ENCODE measurements at regions not wholly inside any gene's neighbourhood (a gene's known extent, or its start where the extent isn't known, plus 50 kb on each side); places are given as distances from the start of the nearest gene placed in this dataset.

DNA sequence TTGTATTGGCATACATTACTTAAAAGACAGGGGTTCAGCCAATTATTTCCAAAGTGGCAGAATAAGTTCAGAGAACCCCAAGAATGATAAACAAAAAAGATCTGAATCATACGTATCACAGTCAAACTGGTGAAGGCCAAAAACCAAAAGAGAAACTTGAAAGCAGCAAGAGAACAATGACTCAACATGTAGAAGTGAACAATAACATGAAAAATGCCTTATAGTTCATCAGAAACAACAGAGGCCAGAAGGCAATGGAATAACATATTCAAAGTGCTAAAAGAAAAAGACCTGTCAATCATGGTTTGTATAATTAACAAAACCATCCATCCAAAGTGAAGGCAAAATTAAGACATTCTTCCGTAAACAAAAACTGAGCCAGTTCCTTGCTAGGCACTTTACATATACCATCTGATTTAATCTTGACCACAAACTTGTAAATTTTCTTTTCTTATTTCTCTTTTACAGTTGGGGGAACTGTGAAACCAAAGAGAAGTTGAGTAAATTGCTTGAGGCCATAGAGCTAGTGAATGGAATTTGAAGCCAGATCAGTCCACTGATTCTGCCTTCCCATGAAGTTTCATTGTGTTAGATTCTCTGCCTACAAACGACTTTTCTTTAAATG is 232.1 kb upstream of the SEL1L start:
- TF ChIP-seq CTCF (conservative IDR thresholded peaks at IDR 0.05; ENCODE audit: low read length) (no peak), EZH2phosphoT487 (IDR thresholded peaks at IDR 0.05; ENCODE audit: borderline replicate concordance, low read depth, low read length) (no peak)

Measured in OCI-LY7 (cell line).